CD4-positive, alpha-beta memory T cell (primary cell): ENCODE measurements at regions not wholly inside any gene's neighbourhood (a gene's known extent, or its start where the extent isn't known, plus 50 kb on each side); places are given as distances from the start of the nearest gene placed in this dataset.

Source experiments
- CTCF ChIA-PET: fragments of 350-600 bp; sonication (Branson Sonifier 250); formaldehyde crosslinking; loops from one replicate; lab custom pipeline; 2021; ENCODE audit warnings: inconsistent platforms; ENCODE audit not compliant: partially characterized antibody; lab: Charles Lee
- POLR2A ChIA-PET: fragments of 350-600 bp; sonication (Branson Sonifier 250); formaldehyde crosslinking; loops from one replicate; lab custom pipeline; 2021; ENCODE audit not compliant: partially characterized antibody; lab: Charles Lee
- DNase-seq, 5 donors: peaks; one replicate each; pipeline versions ENCODE4 v3.0.0 to v3.0.0-alpha.2; 2020 to 2022; ENCODE audit warnings: mixed read lengths in 1 of 5
- H3K27ac ChIP-seq: one replicate; pipeline ENCODE4 v1.7.0; 2013; ENCODE audit warnings: low read depth, low read length
- H3K27me3 ChIP-seq: 2 replicates; pipeline ENCODE4 v1.7.0; 2013; ENCODE audit warnings: mild to moderate bottlenecking, low read length, moderate library complexity; ENCODE audit not compliant: insufficient read depth
- H3K36me3 ChIP-seq: 2 replicates; pipeline ENCODE4 v1.7.0; 2013; ENCODE audit warnings: mild to moderate bottlenecking, low read length, moderate library complexity; ENCODE audit not compliant: insufficient read depth
- H3K4me1 ChIP-seq: 2 replicates; pipeline ENCODE4 v1.7.0; 2013; ENCODE audit warnings: mild to moderate bottlenecking, low read length, moderate library complexity; ENCODE audit not compliant: insufficient read depth
- H3K4me3 ChIP-seq, 2 donors: one replicate each; pipeline ENCODE4 v1.7.0; 2013; ENCODE audit warnings: low read length in 2 of 2, mild to moderate bottlenecking in 1 of 2
- H3K9me3 ChIP-seq, 2 donors: one replicate each; pipeline ENCODE4 v1.7.0; 2013; ENCODE audit warnings: low read length in 2 of 2, control low read depth in 1 of 2; ENCODE audit not compliant: control insufficient read depth in 1 of 2
- H3K27ac Mint-ChIP-seq, 7 donors: one replicate each; pipeline ENCODE4 v1.8.0; 2020 to 2021; ENCODE audit warnings: mixed read lengths in 7 of 7, mild to moderate bottlenecking in 6 of 7, inconsistent platforms in 3 of 7, moderate library complexity in 3 of 7
- H3K27me3 Mint-ChIP-seq, 2 donors: one replicate each; pipeline ENCODE4 v1.8.0; 2020 to 2021; ENCODE audit warnings: mixed read lengths in 2 of 2
- H3K36me3 Mint-ChIP-seq, 2 donors: one replicate each; pipeline ENCODE4 v1.8.0; 2020 to 2021; ENCODE audit warnings: mixed read lengths in 2 of 2, inconsistent platforms in 1 of 2, mild to moderate bottlenecking in 1 of 2
- H3K4me1 Mint-ChIP-seq, 4 donors: one replicate each; pipeline ENCODE4 v1.8.0; 2020 to 2021; ENCODE audit warnings: mixed read lengths in 4 of 4, mild to moderate bottlenecking in 1 of 4
- H3K4me3 Mint-ChIP-seq, 8 donors: one replicate each; pipeline ENCODE4 v1.8.0; 2020 to 2021; ENCODE audit warnings: mixed read lengths in 8 of 8, mild to moderate bottlenecking in 7 of 8, moderate library complexity in 6 of 8, inconsistent platforms in 3 of 8
- H3K9me3 Mint-ChIP-seq, 8 donors: one replicate each; pipeline ENCODE4 v1.8.0; 2020 to 2021; ENCODE audit warnings: mixed read lengths in 8 of 8, mild to moderate bottlenecking in 5 of 8, inconsistent platforms in 3 of 8, moderate library complexity in 1 of 8
- intact Hi-C: fragments of 100-400 bp; cut with micrococcal nuclease; formaldehyde crosslinking; loops from one replicate; pipeline ENCODE4 v1.15.1; 2023

DNA sequence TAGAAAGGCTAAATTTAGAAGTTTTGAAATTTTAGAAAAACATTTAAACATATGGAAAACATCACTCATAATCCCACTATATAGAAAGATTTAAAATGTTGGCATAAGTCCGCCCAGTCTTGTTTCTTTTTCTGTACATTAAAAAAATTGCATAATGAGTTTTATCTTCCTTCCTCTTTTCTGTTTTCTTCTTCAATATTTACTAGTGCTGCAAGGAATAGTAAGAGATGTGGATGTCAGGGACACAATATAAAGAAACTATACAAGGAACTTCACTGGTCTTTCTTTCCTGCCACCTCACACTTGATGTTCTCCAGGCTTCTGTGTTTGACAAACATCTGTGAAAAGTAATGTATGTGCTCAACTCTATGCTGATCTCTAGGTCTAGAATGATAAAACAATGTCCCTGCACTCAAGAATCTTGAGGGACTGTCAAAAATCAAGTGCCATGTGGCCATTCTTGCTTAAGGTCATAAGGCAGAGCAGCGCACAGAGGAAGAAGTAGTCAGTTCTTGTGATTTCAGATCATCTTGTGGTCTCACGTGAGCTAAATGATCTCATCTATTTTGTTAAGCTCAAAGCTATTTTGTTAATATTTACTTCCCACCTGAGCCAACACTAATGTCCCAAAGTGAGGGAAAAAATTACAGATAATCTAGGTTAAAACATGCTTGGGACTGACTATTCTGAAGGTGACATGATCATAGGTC, 186.9 kb upstream of the OBI1 start:
- no peak overlapping the region for H3K4me3 ChIP-seq
- no peaks in the 10 kb centered on the region for H3K36me3 Mint-ChIP-seq
- H3K9me3 Mint-ChIP-seq = peaks cover 0 to 2% (median 0%) of the 10 kb centered on the region in 8 donors
- CTCF ChIA-PET = no interaction called here
- H3K4me3 Mint-ChIP-seq = no peak overlapping the region
- H3K27ac Mint-ChIP-seq = no peak overlapping the region
- H3K36me3 ChIP-seq = no peaks in the 10 kb centered on the region
- no peaks in the 10 kb centered on the region for H3K4me1 ChIP-seq
- intact Hi-C loops = no loop called here
- H3K27me3 ChIP-seq = no peaks in the 10 kb centered on the region
- H3K9me3 ChIP-seq = no peaks in the 10 kb centered on the region
- POLR2A ChIA-PET = no interaction called here
- peaks cover 0 to 5% of the 10 kb centered on the region in 2 donors for H3K27me3 Mint-ChIP-seq
- no peaks in the 10 kb centered on the region for H3K4me1 Mint-ChIP-seq
- H3K27ac ChIP-seq = no peak overlapping the region
- no peak for DNase-seq

DNA sequence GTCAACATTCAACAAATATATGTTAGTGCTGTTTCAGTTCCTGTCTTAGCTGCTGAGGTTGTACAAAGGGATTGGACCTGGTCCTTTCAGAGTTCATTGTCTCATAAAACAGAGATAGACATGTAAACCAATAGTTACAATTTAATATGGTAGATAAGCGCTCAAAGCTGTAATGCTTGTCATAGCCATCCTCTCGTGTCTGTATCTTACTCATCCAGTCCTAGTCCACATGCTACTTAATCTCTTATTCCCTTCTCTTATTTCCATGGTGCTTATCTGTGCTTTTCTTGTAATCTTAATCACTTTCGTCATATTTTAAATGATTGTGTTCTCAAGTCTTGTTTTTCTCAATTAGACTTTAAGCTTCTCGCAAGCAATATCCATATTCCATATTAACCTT, 185.2 kb upstream of the OBI1 start:
- no peaks in the 10 kb centered on the region for H3K4me1 Mint-ChIP-seq
- no peak overlapping the region for H3K4me3 Mint-ChIP-seq
- H3K27me3 Mint-ChIP-seq = peaks cover 0 to 6% of the 10 kb centered on the region in 2 donors
- intact Hi-C loops = no loop called here
- H3K27ac Mint-ChIP-seq = no peak overlapping the region
- ChIA-PET CTCF (no interaction called here), POLR2A (no interaction called here)
- peaks cover 0 to 2% (median 0%) of the 10 kb centered on the region in 8 donors for H3K9me3 Mint-ChIP-seq
- H3K36me3 Mint-ChIP-seq = no peaks in the 10 kb centered on the region
- H3K27ac ChIP-seq = no peak overlapping the region
- DNase-seq = no peak
- no peaks in the 10 kb centered on the region for H3K27me3 ChIP-seq
- H3K4me3 ChIP-seq = no peak overlapping the region
- H3K36me3 ChIP-seq = no peaks in the 10 kb centered on the region
- H3K9me3 ChIP-seq = no peaks in the 10 kb centered on the region
- H3K4me1 ChIP-seq = no peaks in the 10 kb centered on the region

DNA sequence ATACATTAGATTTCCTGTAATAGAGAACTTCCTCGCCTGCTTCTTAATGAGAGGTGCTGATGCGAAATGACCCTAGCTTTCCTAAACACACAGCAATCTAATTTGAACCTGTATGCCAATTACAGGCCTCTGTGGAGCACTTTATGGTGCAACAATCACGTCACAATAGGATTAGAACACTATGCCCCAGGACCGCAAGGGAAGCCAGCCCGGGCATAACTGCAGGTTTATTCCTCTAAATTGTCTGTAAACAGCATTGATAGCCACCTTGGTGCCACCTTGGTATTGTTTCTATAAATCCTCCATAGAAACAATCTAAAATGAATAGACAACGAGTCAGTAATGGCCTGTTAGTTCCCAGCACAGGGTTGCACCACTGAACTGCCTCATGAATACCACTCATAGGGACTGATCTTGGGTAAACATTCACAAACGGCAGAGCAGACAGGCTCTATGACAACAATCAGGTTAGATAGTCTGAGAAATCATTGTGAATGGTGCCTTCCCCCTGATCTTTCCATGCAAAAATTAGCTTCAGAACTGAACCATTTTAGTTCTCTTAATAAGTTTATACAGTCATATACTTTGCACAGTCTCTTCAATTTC, 182.5 kb upstream of the OBI1 start:
- Histone ChIP-seq H3K36me3 (no peaks in the 10 kb centered on the region), H3K4me1 (no peaks in the 10 kb centered on the region), H3K27ac (no peak overlapping the region), H3K27me3 (no peaks in the 10 kb centered on the region), H3K9me3 (no peaks in the 10 kb centered on the region), H3K4me3 (no peak overlapping the region)
- Mint-ChIP-seq H3K27me3 (peaks cover 0 to 6% of the 10 kb centered on the region in 2 donors), H3K4me3 (no peak overlapping the region), H3K4me1 (no peaks in the 10 kb centered on the region), H3K27ac (no peak overlapping the region), H3K36me3 (no peaks in the 10 kb centered on the region), H3K9me3 (peaks cover 0 to 2% (median 0%) of the 10 kb centered on the region in 8 donors)
- intact Hi-C loops = no loop called here
- ChIA-PET POLR2A (no interaction called here), CTCF (no interaction called here)
- no peak for DNase-seq

DNA sequence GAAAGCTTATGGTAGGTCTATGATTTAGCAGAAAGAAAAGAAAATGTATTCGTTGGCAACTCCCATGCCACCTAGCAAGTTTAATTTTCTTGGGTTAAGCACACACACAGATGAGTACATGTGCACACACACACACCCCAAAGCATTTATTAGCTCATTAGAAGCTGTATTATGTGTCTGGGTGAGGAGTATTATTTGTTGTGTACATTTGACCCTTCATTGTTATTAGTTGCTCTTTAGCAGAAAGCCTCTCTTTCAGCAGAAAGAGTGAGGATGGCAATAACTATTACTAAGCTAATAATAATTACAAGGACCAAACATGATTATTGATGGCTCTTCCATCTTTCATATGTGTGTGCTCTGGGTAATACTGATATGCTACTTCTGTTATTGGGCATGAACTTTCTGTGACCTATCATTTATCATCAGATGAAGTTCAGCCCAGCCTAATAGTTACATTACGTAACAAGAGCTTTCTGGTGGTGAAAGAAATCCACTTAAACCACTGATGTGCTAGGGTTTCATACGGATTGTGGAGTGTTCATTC, 177.4 kb upstream of the OBI1 start:
- ChIA-PET CTCF (interaction anchor here (0.6 kb wide), 1 partner anchor 12 kb away, joined by 3 read pairs; no protein-coding TSS in a partner anchor), POLR2A (no interaction called here)
- Mint-ChIP-seq H3K9me3 (peaks cover 0 to 2% (median 0%) of the 10 kb centered on the region in 8 donors), H3K4me3 (no peak overlapping the region), H3K27me3 (peaks cover 0 to 1% of the 10 kb centered on the region in 2 donors), H3K36me3 (no peaks in the 10 kb centered on the region), H3K4me1 (no peaks in the 10 kb centered on the region), H3K27ac (no peak overlapping the region)
- no peaks in the 10 kb centered on the region for H3K4me1 ChIP-seq
- H3K36me3 ChIP-seq = no peaks in the 10 kb centered on the region
- no peaks in the 10 kb centered on the region for H3K27me3 ChIP-seq
- no peak overlapping the region for H3K27ac ChIP-seq
- H3K4me3 ChIP-seq = no peak overlapping the region
- H3K9me3 ChIP-seq = no peaks in the 10 kb centered on the region
- intact Hi-C loops = no loop called here
- no peak for DNase-seq

DNA sequence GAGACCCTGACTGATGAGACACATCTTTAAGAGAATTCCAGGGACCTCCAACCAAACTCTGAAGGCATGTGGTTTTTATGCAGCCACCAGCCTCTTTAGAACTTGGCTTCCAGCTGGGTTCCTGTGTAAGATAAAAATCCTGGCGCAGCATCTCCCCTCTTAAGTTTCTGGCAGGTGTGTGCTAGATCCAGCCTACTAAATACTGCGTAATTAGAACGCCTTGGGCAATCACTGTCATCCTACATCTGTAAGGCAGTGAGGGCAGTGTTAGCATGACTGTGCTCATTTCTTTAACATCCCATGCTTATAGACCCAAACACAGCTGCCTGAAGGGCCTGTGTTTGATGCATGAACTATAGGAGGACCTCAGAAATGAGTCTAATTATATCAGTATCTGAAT, 173.5 kb upstream of the OBI1 start:
- H3K4me3 Mint-ChIP-seq = no peak overlapping the region
- POLR2A ChIA-PET = no interaction called here
- H3K27ac ChIP-seq = no peak overlapping the region
- peaks cover 0 to 7% of the 10 kb centered on the region in 2 donors for H3K27me3 Mint-ChIP-seq
- H3K27ac Mint-ChIP-seq = no peak overlapping the region
- no peaks in the 10 kb centered on the region for H3K9me3 ChIP-seq
- intact Hi-C loops = no loop called here
- H3K4me3 ChIP-seq = no peak overlapping the region
- DNase-seq = no peak
- no peaks in the 10 kb centered on the region for H3K36me3 ChIP-seq
- no peaks in the 10 kb centered on the region for H3K36me3 Mint-ChIP-seq
- CTCF ChIA-PET = no interaction called here
- H3K4me1 ChIP-seq = no peaks in the 10 kb centered on the region
- no peaks in the 10 kb centered on the region for H3K4me1 Mint-ChIP-seq
- H3K27me3 ChIP-seq = no peaks in the 10 kb centered on the region
- H3K9me3 Mint-ChIP-seq = no peaks in the 10 kb centered on the region

DNA sequence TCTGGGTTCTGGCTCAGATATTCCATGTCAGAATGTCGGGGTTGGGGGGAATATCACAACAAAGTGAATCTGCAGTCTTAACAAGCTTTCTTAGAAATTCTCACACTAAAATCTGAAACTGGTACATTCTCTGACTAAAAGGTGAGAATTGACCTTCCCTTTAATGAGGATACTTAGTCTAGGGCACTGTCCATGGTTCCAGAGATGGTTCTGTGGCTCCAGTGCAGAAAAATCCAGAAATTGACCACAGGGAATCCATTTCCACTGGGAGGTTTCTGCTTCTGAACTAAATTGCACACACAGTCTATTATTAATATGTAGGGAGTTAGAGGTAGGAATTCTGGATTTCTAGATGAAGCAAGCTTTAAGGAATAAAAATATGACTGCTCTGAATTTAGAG, 171.6 kb upstream of the OBI1 start:
- Histone ChIP-seq H3K27ac (no peak overlapping the region), H3K9me3 (no peaks in the 10 kb centered on the region), H3K36me3 (no peaks in the 10 kb centered on the region), H3K27me3 (no peaks in the 10 kb centered on the region), H3K4me1 (no peaks in the 10 kb centered on the region), H3K4me3 (no peak overlapping the region)
- Mint-ChIP-seq H3K4me3 (no peak overlapping the region), H3K27me3 (peaks cover 0 to 7% of the 10 kb centered on the region in 2 donors), H3K27ac (no peak overlapping the region), H3K9me3 (no peaks in the 10 kb centered on the region), H3K36me3 (no peaks in the 10 kb centered on the region), H3K4me1 (no peaks in the 10 kb centered on the region)
- DNase-seq = no peak
- intact Hi-C loops = no loop called here
- ChIA-PET POLR2A (no interaction called here), CTCF (no interaction called here)

DNA sequence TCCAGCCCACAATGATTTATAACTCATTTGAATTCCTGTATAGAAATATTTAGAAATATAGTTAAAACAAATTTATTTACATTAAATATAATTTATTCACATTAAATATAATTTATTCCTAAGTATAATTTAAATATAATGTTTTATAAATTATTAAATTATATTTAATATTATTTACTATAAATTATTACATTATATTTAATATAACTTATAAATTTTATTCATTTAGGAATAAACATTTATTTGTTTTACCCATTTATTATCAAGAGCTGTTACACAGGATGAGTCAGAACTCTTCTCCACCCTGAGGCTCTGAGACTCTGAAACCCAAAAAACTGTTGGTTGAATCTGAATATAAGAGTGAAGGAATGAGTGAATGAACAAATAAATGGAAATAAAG, 170.9 kb upstream of the OBI1 start:
- no peaks in the 10 kb centered on the region for H3K4me1 Mint-ChIP-seq
- Histone ChIP-seq H3K4me3 (no peak overlapping the region), H3K36me3 (no peaks in the 10 kb centered on the region), H3K27me3 (no peaks in the 10 kb centered on the region), H3K4me1 (no peaks in the 10 kb centered on the region), H3K9me3 (no peaks in the 10 kb centered on the region), H3K27ac (no peak overlapping the region)
- H3K27me3 Mint-ChIP-seq = peaks cover 0 to 7% of the 10 kb centered on the region in 2 donors
- ChIA-PET CTCF (no interaction called here), POLR2A (no interaction called here)
- no peaks in the 10 kb centered on the region for H3K36me3 Mint-ChIP-seq
- intact Hi-C loops = no loop called here
- no peak for DNase-seq
- H3K27ac Mint-ChIP-seq = no peak overlapping the region
- H3K4me3 Mint-ChIP-seq = no peak overlapping the region
- H3K9me3 Mint-ChIP-seq = no peaks in the 10 kb centered on the region
